ENCODE measurements at regions not wholly inside any gene's neighbourhood (a gene's known extent, or its start where the extent isn't known, plus 50 kb on each side); places are given as distances from the start of the nearest gene placed in this dataset.

DNA sequence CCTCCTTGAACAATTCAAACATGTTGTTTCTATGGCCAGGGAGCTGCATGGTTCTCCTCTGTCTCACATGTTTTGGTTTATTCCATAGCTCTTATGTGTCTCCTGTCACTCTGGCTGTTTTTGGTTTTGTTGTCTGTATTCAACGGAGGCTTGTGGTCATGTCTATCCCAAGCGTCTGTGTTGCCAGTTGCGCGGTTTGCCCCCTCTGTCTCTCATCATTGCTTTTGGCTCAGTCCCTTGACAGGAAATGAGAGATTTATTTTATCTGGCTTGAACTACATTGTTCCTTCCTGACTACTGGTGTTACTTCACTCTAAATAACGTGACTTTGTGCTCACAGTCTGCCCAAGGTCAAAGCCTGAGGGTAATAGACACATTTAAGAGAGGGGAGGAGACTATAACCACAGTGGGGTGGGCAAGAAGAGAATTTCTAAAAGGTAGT lies 96.4 kb upstream of the SOX5 start:
- Histone ChIP-seq H3K27me3 (no peaks in the 10 kb centered on the region), H3K36me3 (no peaks in the 10 kb centered on the region), H3K27ac (no peak overlapping the region), H3K4me3 (no peak overlapping the region), H3K4me1 (no peaks in the 10 kb centered on the region), H3K9me3 (replicated peaks) (0 out of 2 replicates have a peak, but pooled peaks cover 4% of the 10 kb centered on the region)
- DNase-seq: peak in 1 of 2 experiments; percentile 7

- Histone ChIP-seq H3K27ac (no peak overlapping the region), H3K27me3 (no peaks in the 10 kb centered on the region), H3K36me3 (no peaks in the 10 kb centered on the region), H3K9me3 (replicated peaks) (0 out of 2 replicates have a peak, but pooled peaks cover 4% of the 10 kb centered on the region), H3K4me1 (no peaks in the 10 kb centered on the region), H3K4me3 (no peak overlapping the region)
- no peak for DNase-seq
Observed at GRCh38 chr12:24044941-24045703, 95.7 kb upstream of the SOX5 start.

- Histone ChIP-seq H3K9me3 (replicated peaks) (0 out of 2 replicates have a peak, but pooled peaks cover 4% of the 10 kb centered on the region), H3K27me3 (no peaks in the 10 kb centered on the region), H3K36me3 (no peaks in the 10 kb centered on the region), H3K27ac (no peak overlapping the region), H3K4me1 (no peaks in the 10 kb centered on the region), H3K4me3 (no peak overlapping the region)
- no peak for DNase-seq
Observed at GRCh38 chr12:24042651-24043050, 93.2 kb upstream of the SOX5 start.

DNA sequence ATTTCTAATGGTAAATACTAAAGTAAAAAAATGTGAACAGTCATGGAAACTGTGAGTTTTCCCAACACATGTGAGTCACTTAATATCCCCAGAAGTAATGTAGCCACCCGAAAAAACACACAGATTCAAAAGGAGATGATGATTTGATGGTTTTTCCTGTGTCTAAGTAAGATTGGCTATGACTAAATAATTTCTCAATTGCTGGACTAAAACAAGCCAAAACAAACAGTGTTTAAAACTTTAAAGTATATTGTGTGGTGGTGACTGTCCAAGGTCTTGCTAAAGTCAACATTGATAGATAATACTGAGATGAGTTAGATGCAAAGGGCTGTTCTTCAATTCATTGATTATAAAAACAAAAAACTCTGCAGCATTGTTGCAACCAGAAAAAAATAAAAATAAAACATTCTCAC lies 89.6 kb upstream of the SOX5 start:
- H3K27ac ChIP-seq: no peak overlapping the region
- no peak for DNase-seq
- H3K27me3 ChIP-seq: no peaks in the 10 kb centered on the region

GRCh38 chr12:24038211-24038997 lies 88.9 kb upstream of the SOX5 start:
- no peak for DNase-seq
- H3K36me3 ChIP-seq: no peaks in the 10 kb centered on the region
- H3K27ac ChIP-seq: no peak overlapping the region
- no peak overlapping the region for H3K4me3 ChIP-seq
- 0 out of 2 replicates have a peak, but pooled peaks cover 4% of the 10 kb centered on the region for H3K9me3 ChIP-seq (replicated peaks)
- no peaks in the 10 kb centered on the region for H3K4me1 ChIP-seq
- no peaks in the 10 kb centered on the region for H3K27me3 ChIP-seq

More for the DNA sequence above, 89.6 kb upstream of the SOX5 start:
- H3K4me3 ChIP-seq: no peak overlapping the region
- H3K4me1 ChIP-seq: no peaks in the 10 kb centered on the region
- H3K9me3 ChIP-seq (replicated peaks): 0 out of 2 replicates have a peak, but pooled peaks cover 4% of the 10 kb centered on the region
- H3K36me3 ChIP-seq: no peaks in the 10 kb centered on the region

DNA sequence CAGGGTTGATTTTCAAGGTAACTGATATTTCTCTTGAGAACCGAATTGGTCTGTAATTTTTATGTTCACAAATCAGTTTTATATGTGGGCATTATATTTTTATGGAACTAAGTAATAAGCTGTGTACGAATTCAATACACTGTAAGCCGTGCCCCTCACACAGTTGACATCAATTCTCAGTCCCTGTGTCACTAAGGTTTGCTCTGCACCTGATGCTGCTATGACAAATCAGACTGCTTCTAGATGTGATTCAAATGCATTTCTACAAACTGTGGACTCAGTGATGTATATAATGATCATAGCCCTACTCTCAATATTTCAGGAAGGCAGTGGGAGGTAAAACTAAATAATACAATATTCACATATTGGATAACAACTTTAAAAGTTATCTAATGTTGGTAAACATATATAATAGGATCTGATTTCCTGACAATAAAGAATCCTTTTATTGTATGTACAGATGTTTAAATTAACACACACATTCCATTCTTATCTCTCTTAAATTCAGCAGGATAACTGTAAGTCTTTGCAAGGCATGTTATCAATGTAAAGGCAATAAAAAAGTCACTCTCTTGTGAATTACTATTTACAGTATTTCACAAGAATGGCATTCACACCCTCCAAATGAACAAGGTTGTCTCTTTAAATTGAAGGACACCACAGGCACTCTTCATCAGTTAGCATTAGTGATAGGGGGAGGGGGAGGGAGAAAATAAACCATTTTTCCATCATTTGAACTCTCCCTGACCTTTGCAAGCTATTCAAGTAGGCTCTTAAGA lies 87.2 kb upstream of the SOX5 start:
- Histone ChIP-seq H3K9me3 (replicated peaks) (no peaks in the 10 kb centered on the region), H3K4me1 (no peaks in the 10 kb centered on the region), H3K27ac (no peak overlapping the region), H3K36me3 (no peaks in the 10 kb centered on the region), H3K4me3 (no peak overlapping the region), H3K27me3 (no peaks in the 10 kb centered on the region)
- DNase-seq: no peak

DNA sequence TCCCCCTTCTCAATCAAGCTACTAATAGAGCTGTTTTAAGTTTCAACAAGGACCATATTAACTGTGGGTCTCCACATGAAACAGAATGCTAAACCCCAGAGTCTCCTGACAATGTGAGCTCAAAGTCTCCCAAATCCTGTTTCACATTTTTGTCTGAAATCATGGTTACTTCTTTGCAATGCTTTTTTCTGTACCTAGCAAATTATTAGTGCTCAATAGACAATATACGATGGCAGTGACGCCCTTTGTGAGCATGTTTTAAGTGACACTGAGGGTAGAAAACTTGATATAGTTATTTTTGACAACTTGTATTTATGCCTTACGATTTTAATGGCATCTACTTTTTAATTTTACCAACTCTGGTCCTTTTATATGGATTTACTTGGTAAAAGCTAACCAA lies 85.4 kb upstream of the SOX5 start:
- DNase-seq: no peak
- H3K27ac ChIP-seq: no peak overlapping the region
- no peaks in the 10 kb centered on the region for H3K36me3 ChIP-seq
- H3K9me3 ChIP-seq (replicated peaks): no peaks in the 10 kb centered on the region
- H3K27me3 ChIP-seq: no peaks in the 10 kb centered on the region
- no peaks in the 10 kb centered on the region for H3K4me1 ChIP-seq
- no peak overlapping the region for H3K4me3 ChIP-seq

GRCh38 chr12:24034160-24034559 lies 84.7 kb upstream of the SOX5 start:
- Histone ChIP-seq H3K4me3 (no peak overlapping the region), H3K36me3 (no peaks in the 10 kb centered on the region), H3K27me3 (no peaks in the 10 kb centered on the region), H3K4me1 (no peaks in the 10 kb centered on the region), H3K9me3 (replicated peaks) (no peaks in the 10 kb centered on the region), H3K27ac (no peak overlapping the region)
- DNase-seq: no peak

DNA sequence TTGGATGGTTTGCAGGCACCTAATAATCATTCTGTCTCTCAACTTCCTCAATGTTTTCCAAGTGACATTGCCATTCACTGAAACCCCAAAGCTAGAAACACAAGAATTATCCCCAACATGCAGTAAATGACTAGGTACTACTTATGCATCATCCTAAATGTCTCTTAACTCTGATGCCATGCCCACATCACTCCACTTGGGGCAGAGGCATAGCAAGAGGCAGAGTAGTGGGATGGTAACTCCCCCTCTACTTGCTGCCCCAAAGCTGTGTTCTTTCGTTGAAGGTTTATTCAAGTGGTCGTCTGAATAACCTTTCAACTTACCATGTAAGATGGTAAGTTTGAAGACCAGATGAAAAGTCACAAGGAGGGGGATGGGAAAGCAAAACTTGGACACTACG lies 77.9 kb upstream of the SOX5 start:
- Histone ChIP-seq H3K9me3 (replicated peaks) (no peaks in the 10 kb centered on the region), H3K36me3 (no peaks in the 10 kb centered on the region), H3K4me3 (no peak overlapping the region), H3K27ac (no peak overlapping the region), H3K27me3 (no peaks in the 10 kb centered on the region), H3K4me1 (peaks cover 22% of the 10 kb centered on the region)
- no peak for DNase-seq

- Histone ChIP-seq H3K27ac (peak overlapping the region; percentile 22; the same call in 1 of the 2 replicates), H3K9me3 (replicated peaks) (no peaks in the 10 kb centered on the region; the same call in 1 of the 2 replicates), H3K4me1 (peaks cover 24% of the 10 kb centered on the region), H3K4me3 (no peak overlapping the region), H3K27me3 (no peaks in the 10 kb centered on the region), H3K36me3 (no peaks in the 10 kb centered on the region)
- peak in 1 of 2 experiments; percentile 66 for DNase-seq
Observed at GRCh38 chr12:24025153-24025798, 75.8 kb upstream of the SOX5 start.

DNA sequence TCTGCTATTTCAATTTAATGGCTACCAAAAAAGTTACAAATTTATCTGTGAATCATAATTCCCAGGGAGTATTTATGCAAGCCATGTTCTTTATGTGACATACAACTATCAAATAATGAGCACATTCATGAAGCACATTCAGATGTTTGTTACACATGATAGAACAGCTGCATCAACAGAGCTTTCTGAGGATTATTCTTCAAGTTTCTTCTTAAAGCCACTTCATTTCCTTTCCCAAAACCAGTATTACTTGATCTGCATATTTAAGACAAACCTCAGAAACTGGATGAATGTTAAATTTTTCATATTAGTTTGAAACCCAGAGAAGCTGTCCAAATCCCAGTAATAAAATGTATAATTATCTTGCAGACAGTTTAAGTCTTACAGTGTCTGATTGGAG lies 73.6 kb upstream of the SOX5 start:
- DNase-seq: peak in 1 of 2 experiments; percentile 71
- peaks cover 24% of the 10 kb centered on the region for H3K4me1 ChIP-seq
- H3K4me3 ChIP-seq: no peak overlapping the region

GRCh38 chr12:24021164-24021502 lies 71.7 kb upstream of the SOX5 start:
- H3K27me3 ChIP-seq: no peaks in the 10 kb centered on the region
- no peak overlapping the region for H3K27ac ChIP-seq
- no peak overlapping the region for H3K4me3 ChIP-seq
- no peak for DNase-seq
- H3K4me1 ChIP-seq: peaks cover 24% of the 10 kb centered on the region
- H3K36me3 ChIP-seq: no peaks in the 10 kb centered on the region
- no peaks in the 10 kb centered on the region; the same call in 1 of the 2 replicates for H3K9me3 ChIP-seq (replicated peaks)

More for the DNA sequence above, 73.6 kb upstream of the SOX5 start:
- no peaks in the 10 kb centered on the region for H3K36me3 ChIP-seq
- H3K9me3 ChIP-seq (replicated peaks): no peaks in the 10 kb centered on the region; the same call in 1 of the 2 replicates
- H3K27me3 ChIP-seq: no peaks in the 10 kb centered on the region
- peak overlapping the region; percentile 32 for H3K27ac ChIP-seq

GRCh38 chr12:24020397-24021163 lies 71.1 kb upstream of the SOX5 start:
- Histone ChIP-seq H3K4me3 (no peak overlapping the region), H3K36me3 (no peaks in the 10 kb centered on the region), H3K4me1 (peaks cover 24% of the 10 kb centered on the region), H3K27me3 (no peaks in the 10 kb centered on the region), H3K27ac (no peak overlapping the region), H3K9me3 (replicated peaks) (no peaks in the 10 kb centered on the region; the same call in 1 of the 2 replicates)
- DNase-seq: no peak

DNA sequence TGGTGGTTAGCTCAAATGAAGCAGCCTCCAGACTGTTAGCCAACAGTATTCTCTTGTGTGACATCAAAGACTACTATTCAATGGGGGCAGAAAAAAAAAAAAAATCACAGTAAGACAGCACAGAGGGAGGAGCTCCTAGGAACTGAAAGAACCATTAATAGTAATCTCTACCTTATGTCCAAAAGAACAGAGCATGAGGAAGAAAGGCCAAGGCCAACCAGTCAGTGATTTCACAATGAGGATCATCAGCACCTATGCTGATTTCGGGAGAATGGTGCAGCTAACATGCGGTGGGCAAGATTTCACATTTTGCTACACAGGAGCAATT lies 66.3 kb upstream of the SOX5 start:
- Histone ChIP-seq H3K9me3 (replicated peaks) (no peaks in the 10 kb centered on the region), H3K27ac (no peak overlapping the region), H3K4me1 (no peaks in the 10 kb centered on the region; the same call in 1 of the 2 replicates), H3K27me3 (no peaks in the 10 kb centered on the region), H3K36me3 (no peaks in the 10 kb centered on the region), H3K4me3 (no peak overlapping the region)
- no peak for DNase-seq
